ENCODE measurements at regions not wholly inside any gene's neighbourhood (a gene's known extent, or its start where the extent isn't known, plus 50 kb on each side); places are given as distances from the start of the nearest gene placed in this dataset.

GRCh38 chr1:193590102-193590501, 403.7 kb upstream of the B3GALT2 start:
- Mint-ChIP-seq H3K27ac (no peak overlapping the region), H3K36me3 (ENCODE audit: low read depth) (no peaks in the 10 kb centered on the region), H3K4me3 (no peak overlapping the region), H3K4me1 (ENCODE audit: low read depth) (peaks cover 6% of the 10 kb centered on the region), H3K27me3 (ENCODE audit: low read depth) (no peaks in the 10 kb centered on the region), H3K9me3 (no peaks in the 10 kb centered on the region)
- CTCF ChIA-PET = interaction anchor here (1.5 kb wide), 1 partner anchor 11 kb away, joined by 4 read pairs; no protein-coding TSS in a partner anchor
- no peak for DNase-seq
- intact Hi-C loops (cut with micrococcal nuclease) = no loop called here

- H3K27me3 Mint-ChIP-seq (ENCODE audit: low read depth) = no peaks in the 10 kb centered on the region
- DNase-seq = no peak
- H3K27ac Mint-ChIP-seq = no peak overlapping the region
- peaks cover 6% of the 10 kb centered on the region for H3K4me1 Mint-ChIP-seq (ENCODE audit: low read depth)
- no peak overlapping the region for H3K4me3 Mint-ChIP-seq
- CTCF ChIA-PET = no interaction called here
- intact Hi-C loops (cut with micrococcal nuclease) = no loop called here
- no peaks in the 10 kb centered on the region for H3K36me3 Mint-ChIP-seq (ENCODE audit: low read depth)
- no peaks in the 10 kb centered on the region for H3K9me3 Mint-ChIP-seq
Observed at GRCh38 chr1:193589597-193590040, 403.2 kb upstream of the B3GALT2 start.

GRCh38 chr1:193588311-193589082, 402.1 kb upstream of the B3GALT2 start:
- Mint-ChIP-seq H3K4me1 (ENCODE audit: low read depth) (peaks cover 6% of the 10 kb centered on the region), H3K4me3 (no peak overlapping the region), H3K27me3 (ENCODE audit: low read depth) (no peaks in the 10 kb centered on the region), H3K9me3 (no peaks in the 10 kb centered on the region), H3K27ac (no peak overlapping the region), H3K36me3 (ENCODE audit: low read depth) (no peaks in the 10 kb centered on the region)
- intact Hi-C loops (cut with micrococcal nuclease) = no loop called here
- CTCF ChIA-PET = no interaction called here
- DNase-seq = no peak

GRCh38 chr1:193584731-193585239, 398.4 kb upstream of the B3GALT2 start:
- Mint-ChIP-seq H3K27ac (no peak overlapping the region), H3K27me3 (ENCODE audit: low read depth) (no peaks in the 10 kb centered on the region), H3K36me3 (ENCODE audit: low read depth) (no peaks in the 10 kb centered on the region), H3K4me3 (no peak overlapping the region), H3K4me1 (ENCODE audit: low read depth) (no peaks in the 10 kb centered on the region), H3K9me3 (no peaks in the 10 kb centered on the region)
- DNase-seq = no peak
- intact Hi-C loops (cut with micrococcal nuclease) = no loop called here
- CTCF ChIA-PET = interaction anchor here (0.8 to 0.9 kb wide), 2 partner anchors 56 to 105 kb away, joined by 3 to 4 read pairs; no protein-coding TSS in a partner anchor

- CTCF ChIA-PET = no interaction called here
- Mint-ChIP-seq H3K4me3 (no peak overlapping the region), H3K9me3 (no peaks in the 10 kb centered on the region), H3K4me1 (ENCODE audit: low read depth) (no peaks in the 10 kb centered on the region), H3K27ac (no peak overlapping the region), H3K27me3 (ENCODE audit: low read depth) (no peaks in the 10 kb centered on the region), H3K36me3 (ENCODE audit: low read depth) (no peaks in the 10 kb centered on the region)
- DNase-seq = no peak
- intact Hi-C loops (cut with micrococcal nuclease) = no loop called here
Observed at GRCh38 chr1:193581341-193581740, 394.9 kb upstream of the B3GALT2 start.

GRCh38 chr1:193580419-193580818, 394.0 kb upstream of the B3GALT2 start:
- CTCF ChIA-PET = no interaction called here
- Mint-ChIP-seq H3K9me3 (no peaks in the 10 kb centered on the region), H3K27me3 (ENCODE audit: low read depth) (no peaks in the 10 kb centered on the region), H3K4me3 (no peak overlapping the region), H3K36me3 (ENCODE audit: low read depth) (no peaks in the 10 kb centered on the region), H3K4me1 (ENCODE audit: low read depth) (no peaks in the 10 kb centered on the region), H3K27ac (no peak overlapping the region)
- no peak for DNase-seq
- intact Hi-C loops (cut with micrococcal nuclease) = no loop called here

- no peak overlapping the region for H3K4me3 Mint-ChIP-seq
Observed at GRCh38 chr1:193579323-193579722, 392.9 kb upstream of the B3GALT2 start.

GRCh38 chr1:193574913-193575312, 388.5 kb upstream of the B3GALT2 start:
- CTCF ChIA-PET = no interaction called here
- Mint-ChIP-seq H3K27me3 (ENCODE audit: low read depth) (no peaks in the 10 kb centered on the region), H3K36me3 (ENCODE audit: low read depth) (peaks cover 1% of the 10 kb centered on the region), H3K4me3 (no peak overlapping the region), H3K4me1 (ENCODE audit: low read depth) (peaks cover 5% of the 10 kb centered on the region), H3K9me3 (peaks cover 12% of the 10 kb centered on the region), H3K27ac (no peak overlapping the region)
- intact Hi-C loops (cut with micrococcal nuclease) = no loop called here
- DNase-seq = no peak

More at GRCh38 chr1:193579323-193579722, 392.9 kb upstream of the B3GALT2 start:
- CTCF ChIA-PET = no interaction called here
- H3K36me3 Mint-ChIP-seq (ENCODE audit: low read depth) = no peaks in the 10 kb centered on the region
- intact Hi-C loops (cut with micrococcal nuclease) = no loop called here
- H3K27ac Mint-ChIP-seq = no peak overlapping the region
- no peak for DNase-seq
- H3K27me3 Mint-ChIP-seq (ENCODE audit: low read depth) = no peaks in the 10 kb centered on the region
- no peaks in the 10 kb centered on the region for H3K4me1 Mint-ChIP-seq (ENCODE audit: low read depth)
- no peaks in the 10 kb centered on the region for H3K9me3 Mint-ChIP-seq

GRCh38 chr1:193569983-193570269, 383.5 kb upstream of the B3GALT2 start:
- Mint-ChIP-seq H3K27ac (peak overlapping the region; percentile 22), H3K9me3 (peaks cover 12% of the 10 kb centered on the region), H3K36me3 (ENCODE audit: low read depth) (peaks cover 3% of the 10 kb centered on the region), H3K27me3 (ENCODE audit: low read depth) (no peaks in the 10 kb centered on the region), H3K4me1 (ENCODE audit: low read depth) (peaks cover 26% of the 10 kb centered on the region), H3K4me3 (no peak overlapping the region)
- CTCF ChIA-PET = no interaction called here
- intact Hi-C loops (cut with micrococcal nuclease) = loop anchor here (1.0 kb wide), 2 partner anchors 33 to 719 kb away; no protein-coding TSS in a partner anchor
- DNase-seq = no peak

- Mint-ChIP-seq H3K9me3 (peaks cover 12% of the 10 kb centered on the region), H3K36me3 (ENCODE audit: low read depth) (peaks cover 3% of the 10 kb centered on the region), H3K4me1 (ENCODE audit: low read depth) (peaks cover 26% of the 10 kb centered on the region), H3K27ac (peak overlapping the region; percentile 22), H3K27me3 (ENCODE audit: low read depth) (no peaks in the 10 kb centered on the region), H3K4me3 (no peak overlapping the region)
- CTCF ChIA-PET = no interaction called here
- intact Hi-C loops (cut with micrococcal nuclease) = loop anchor here (1.0 kb wide), 2 partner anchors 32 to 720 kb away; no protein-coding TSS in a partner anchor
- peak; percentile 11 for DNase-seq
Observed at GRCh38 chr1:193569096-193569982, 382.9 kb upstream of the B3GALT2 start.

GRCh38 chr1:193568512-193568911, 382.1 kb upstream of the B3GALT2 start:
- H3K27me3 Mint-ChIP-seq (ENCODE audit: low read depth) = no peaks in the 10 kb centered on the region
- H3K4me1 Mint-ChIP-seq (ENCODE audit: low read depth) = peaks cover 26% of the 10 kb centered on the region
- CTCF ChIA-PET = no interaction called here
- intact Hi-C loops (cut with micrococcal nuclease) = loop anchor here (1.0 kb wide), 1 partner anchor 28 kb away; no protein-coding TSS in a partner anchor
- H3K27ac Mint-ChIP-seq = no peak overlapping the region
- no peak for DNase-seq
- H3K36me3 Mint-ChIP-seq (ENCODE audit: low read depth) = peaks cover 3% of the 10 kb centered on the region
- no peak overlapping the region for H3K4me3 Mint-ChIP-seq
- peaks cover 12% of the 10 kb centered on the region for H3K9me3 Mint-ChIP-seq

- Mint-ChIP-seq H3K27ac (no peak overlapping the region), H3K4me1 (ENCODE audit: low read depth) (peaks cover 26% of the 10 kb centered on the region), H3K36me3 (ENCODE audit: low read depth) (peaks cover 2% of the 10 kb centered on the region), H3K4me3 (no peak overlapping the region), H3K9me3 (peaks cover 11% of the 10 kb centered on the region), H3K27me3 (ENCODE audit: low read depth) (no peaks in the 10 kb centered on the region)
- intact Hi-C loops (cut with micrococcal nuclease) = loop anchor here (1.0 kb wide), 1 partner anchor 28 kb away; no protein-coding TSS in a partner anchor
- no peak for DNase-seq
- CTCF ChIA-PET = no interaction called here
Observed at GRCh38 chr1:193567937-193568336, 381.5 kb upstream of the B3GALT2 start.
